Dedifferentiated amniotic fluid mesenchymal stem cell (primary cell): ENCODE measurements at regions not wholly inside any gene's neighbourhood (a gene's known extent, or its start where the extent isn't known, plus 50 kb on each side); places are given as distances from the start of the nearest gene placed in this dataset.
A peak's percentile ranks its signal among the peaks of the same experiment; 100 is the strongest.

Source experiments
- DNase-seq: peaks from one replicate; pipeline ENCODE4 v3.0.0-alpha.2; 2016; ENCODE audit errors: extremely low spot score

- DNase-seq, result no peak
These were observed 62.5 kb upstream of the METAP2 start for GRCh38 chr12:95411466-95411865.

GRCh38 chr12:95412482-95413311 is 61.3 kb upstream of the METAP2 start:
- peak; percentile 99 for DNase-seq

DNA sequence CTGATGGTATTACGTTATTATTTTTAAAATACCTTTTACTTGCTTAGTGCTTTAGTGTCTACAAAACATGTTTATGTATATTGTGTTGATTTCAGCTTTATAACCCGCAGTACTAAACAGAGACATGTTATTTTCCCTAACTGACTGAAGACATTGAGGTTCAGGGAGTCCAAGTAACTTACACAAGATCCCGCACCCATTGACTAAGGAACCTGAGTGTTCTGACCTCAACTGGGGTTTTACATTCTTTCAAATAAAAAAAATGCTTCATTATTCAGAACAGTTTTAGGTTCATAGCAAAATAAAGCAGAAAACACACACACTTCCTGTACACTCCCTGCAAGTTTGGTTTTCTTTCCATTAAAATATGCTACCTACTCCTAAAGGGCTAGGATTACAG is 60.4 kb upstream of the METAP2 start:
- DNase-seq, result peak; percentile 29

DNA sequence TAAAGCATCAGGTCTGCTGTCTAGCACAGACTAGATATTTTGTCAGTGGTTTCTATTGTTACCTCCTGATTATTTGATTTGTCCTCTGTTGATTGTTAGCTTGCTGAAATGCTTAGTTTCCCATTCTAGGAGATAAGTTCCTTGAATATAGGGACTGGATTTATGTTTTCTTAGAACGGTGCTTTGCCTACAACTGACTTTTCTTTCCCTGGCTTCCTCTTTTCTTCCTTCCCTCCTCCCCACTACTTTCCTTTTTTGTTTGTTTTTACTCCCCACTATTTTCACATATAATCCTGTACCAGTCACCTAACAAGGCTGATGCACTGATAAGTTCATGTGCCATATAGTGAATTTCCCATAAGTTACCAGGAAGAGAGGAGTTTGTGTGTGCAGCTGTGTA is 58.5 kb upstream of the METAP2 start:
- no peak for DNase-seq

DNA sequence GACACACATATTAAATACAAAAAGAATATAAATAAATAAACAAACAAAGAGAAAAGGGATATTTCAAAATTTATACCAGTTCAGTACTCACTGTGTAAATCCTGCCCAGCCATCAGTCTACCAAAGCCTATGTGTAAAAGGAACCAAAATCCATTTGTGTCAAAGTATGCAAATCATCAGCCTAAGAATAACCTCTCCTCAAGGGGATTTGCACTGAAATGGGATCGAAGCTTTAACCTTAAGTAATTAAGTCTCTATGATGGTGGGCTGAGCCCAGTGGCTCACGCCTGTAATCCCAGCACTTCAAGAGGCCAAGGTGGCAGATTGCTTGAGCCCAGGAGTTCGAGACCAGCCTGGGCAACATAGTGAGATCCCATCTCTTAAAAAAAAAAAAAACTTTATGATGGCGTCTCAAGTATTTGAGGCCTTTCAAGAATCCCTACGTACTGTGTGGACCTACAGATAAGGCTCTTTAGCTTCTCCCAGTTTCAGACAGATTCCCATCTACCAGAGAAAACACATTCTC is 57.8 kb upstream of the METAP2 start:
- DNase-seq, result no peak

GRCh38 chr12:95417372-95417771 is 56.6 kb upstream of the METAP2 start:
- peak; percentile 44 for DNase-seq

- DNase-seq, result no peak
These were observed 55.8 kb upstream of the METAP2 start for GRCh38 chr12:95418142-95418541.
